ENCODE measurements at regions not wholly inside any gene's neighbourhood (a gene's known extent, or its start where the extent isn't known, plus 50 kb on each side); places are given as distances from the start of the nearest gene placed in this dataset.

DNA sequence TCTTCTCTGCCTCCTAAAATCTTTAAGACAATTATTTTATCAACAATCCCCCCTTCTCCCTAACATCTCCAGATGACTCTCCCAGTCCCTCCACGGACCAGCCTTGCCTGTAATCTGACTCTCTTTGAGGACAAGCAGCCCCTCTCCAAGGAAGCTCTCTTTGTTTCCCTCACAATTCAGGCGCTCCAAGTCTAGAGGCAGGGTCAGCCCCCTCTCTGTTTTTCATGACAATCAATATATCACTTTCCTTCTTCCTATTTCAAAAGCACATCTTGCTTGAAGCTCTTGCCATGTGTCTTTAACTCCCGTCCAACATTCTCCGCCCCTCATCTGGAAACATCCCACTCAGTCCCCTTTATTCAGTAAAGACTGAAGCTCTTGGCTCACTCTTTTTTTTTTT lies 393.4 kb upstream of the SULF2 start:
- no peak overlapping the region for H3K4me3 ChIP-seq (replicated peaks in 1 of 3; ENCODE audit: insufficient read depth in 1 of 3, low read depth in 2 of 3, low read length in 3 of 3)
- H3K4me1 ChIP-seq (ENCODE audit: insufficient read depth, low read length) = peaks cover 20% of the 10 kb centered on the region
- DNase-seq (ENCODE audit: low spot score) = no peak
- no peaks in the 10 kb centered on the region for H3K79me2 ChIP-seq (ENCODE audit: insufficient read depth, low read length)
- no peak for TF ChIP-seq MAFF (IDR thresholded peaks at IDR 0.05; ENCODE audit: low read depth, low read length)
- TF ChIP-seq ISX (CRISPR knock-in tag; conservative IDR thresholded peaks at IDR 0.05) = no peak
- TF ChIP-seq, protein P1, sequence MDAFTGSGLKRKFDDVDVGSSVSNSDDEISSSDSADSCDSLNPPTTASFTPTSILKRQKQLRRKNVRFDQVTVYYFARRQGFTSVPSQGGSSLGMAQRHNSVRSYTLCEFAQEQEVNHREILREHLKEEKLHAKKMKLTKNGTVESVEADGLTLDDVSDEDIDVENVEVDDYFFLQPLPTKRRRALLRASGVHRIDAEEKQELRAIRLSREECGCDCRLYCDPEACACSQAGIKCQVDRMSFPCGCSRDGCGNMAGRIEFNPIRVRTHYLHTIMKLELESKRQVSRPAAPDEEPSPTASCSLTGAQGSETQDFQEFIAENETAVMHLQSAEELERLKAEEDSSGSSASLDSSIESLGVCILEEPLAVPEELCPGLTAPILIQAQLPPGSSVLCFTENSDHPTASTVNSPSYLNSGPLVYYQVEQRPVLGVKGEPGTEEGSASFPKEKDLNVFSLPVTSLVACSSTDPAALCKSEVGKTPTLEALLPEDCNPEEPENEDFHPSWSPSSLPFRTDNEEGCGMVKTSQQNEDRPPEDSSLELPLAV (CRISPR knock-in tag; conservative IDR thresholded peaks at IDR 0.05; ENCODE audit: low read depth) = no peak
- TF ChIP-seq, protein P2, sequence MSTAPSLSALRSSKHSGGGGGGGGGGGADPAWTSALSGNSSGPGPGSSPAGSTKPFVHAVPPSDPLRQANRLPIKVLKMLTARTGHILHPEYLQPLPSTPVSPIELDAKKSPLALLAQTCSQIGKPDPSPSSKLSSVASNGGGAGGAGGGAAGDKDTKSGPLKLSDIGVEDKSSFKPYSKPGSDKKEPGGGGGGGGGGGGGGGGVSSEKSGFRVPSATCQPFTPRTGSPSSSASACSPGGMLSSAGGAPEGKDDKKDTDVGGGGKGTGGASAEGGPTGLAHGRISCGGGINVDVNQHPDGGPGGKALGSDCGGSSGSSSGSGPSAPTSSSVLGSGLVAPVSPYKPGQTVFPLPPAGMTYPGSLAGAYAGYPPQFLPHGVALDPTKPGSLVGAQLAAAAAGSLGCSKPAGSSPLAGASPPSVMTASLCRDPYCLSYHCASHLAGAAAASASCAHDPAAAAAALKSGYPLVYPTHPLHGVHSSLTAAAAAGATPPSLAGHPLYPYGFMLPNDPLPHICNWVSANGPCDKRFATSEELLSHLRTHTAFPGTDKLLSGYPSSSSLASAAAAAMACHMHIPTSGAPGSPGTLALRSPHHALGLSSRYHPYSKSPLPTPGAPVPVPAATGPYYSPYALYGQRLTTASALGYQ (CRISPR knock-in tag; IDR thresholded peaks at IDR 0.05) = no peak
- TF ChIP-seq, protein P3, sequence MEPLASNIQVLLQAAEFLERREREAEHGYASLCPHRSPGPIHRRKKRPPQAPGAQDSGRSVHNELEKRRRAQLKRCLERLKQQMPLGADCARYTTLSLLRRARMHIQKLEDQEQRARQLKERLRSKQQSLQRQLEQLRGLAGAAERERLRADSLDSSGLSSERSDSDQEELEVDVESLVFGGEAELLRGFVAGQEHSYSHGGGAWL (CRISPR knock-in tag; IDR thresholded peaks at IDR 0.05) = no peak
- TF ChIP-seq, protein P4, sequence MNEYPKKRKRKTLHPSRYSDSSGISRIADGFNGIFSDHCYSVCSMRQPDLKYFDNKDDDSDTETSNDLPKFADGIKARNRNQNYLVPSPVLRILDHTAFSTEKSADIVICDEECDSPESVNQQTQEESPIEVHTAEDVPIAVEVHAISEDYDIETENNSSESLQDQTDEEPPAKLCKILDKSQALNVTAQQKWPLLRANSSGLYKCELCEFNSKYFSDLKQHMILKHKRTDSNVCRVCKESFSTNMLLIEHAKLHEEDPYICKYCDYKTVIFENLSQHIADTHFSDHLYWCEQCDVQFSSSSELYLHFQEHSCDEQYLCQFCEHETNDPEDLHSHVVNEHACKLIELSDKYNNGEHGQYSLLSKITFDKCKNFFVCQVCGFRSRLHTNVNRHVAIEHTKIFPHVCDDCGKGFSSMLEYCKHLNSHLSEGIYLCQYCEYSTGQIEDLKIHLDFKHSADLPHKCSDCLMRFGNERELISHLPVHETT (CRISPR knock-in tag; conservative IDR thresholded peaks at IDR 0.05) = no peak
- no peak for TF ChIP-seq RXRA (CRISPR knock-in tag; IDR thresholded peaks at IDR 0.05)
- no peak for TF ChIP-seq ZMAT3 (CRISPR knock-in tag; conservative IDR thresholded peaks at IDR 0.05)
- TF ChIP-seq, protein P5, sequence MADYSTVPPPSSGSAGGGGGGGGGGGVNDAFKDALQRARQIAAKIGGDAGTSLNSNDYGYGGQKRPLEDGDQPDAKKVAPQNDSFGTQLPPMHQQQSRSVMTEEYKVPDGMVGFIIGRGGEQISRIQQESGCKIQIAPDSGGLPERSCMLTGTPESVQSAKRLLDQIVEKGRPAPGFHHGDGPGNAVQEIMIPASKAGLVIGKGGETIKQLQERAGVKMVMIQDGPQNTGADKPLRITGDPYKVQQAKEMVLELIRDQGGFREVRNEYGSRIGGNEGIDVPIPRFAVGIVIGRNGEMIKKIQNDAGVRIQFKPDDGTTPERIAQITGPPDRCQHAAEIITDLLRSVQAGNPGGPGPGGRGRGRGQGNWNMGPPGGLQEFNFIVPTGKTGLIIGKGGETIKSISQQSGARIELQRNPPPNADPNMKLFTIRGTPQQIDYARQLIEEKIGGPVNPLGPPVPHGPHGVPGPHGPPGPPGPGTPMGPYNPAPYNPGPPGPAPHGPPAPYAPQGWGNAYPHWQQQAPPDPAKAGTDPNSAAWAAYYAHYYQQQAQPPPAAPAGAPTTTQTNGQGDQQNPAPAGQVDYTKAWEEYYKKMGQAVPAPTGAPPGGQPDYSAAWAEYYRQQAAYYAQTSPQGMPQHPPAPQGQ (CRISPR knock-in tag; IDR thresholded peaks at IDR 0.05; ENCODE audit: borderline replicate concordance) = no peak
- no TSS peak for BruUV-seq (replicated peaks)
- no peak overlapping the region for H2AFZ ChIP-seq (ENCODE audit: low read length)
- ChIA-PET POLR2A (no interaction called here), CTCF (ENCODE audit: low intra/inter-chr PET ratio, low total read pairs) (no interaction called here)
- 44% methylated on average over 4 of the region's 4 CpGs for WGBS (ENCODE audit: low lambda C conversion rate)
- H4K20me1 ChIP-seq (ENCODE audit: insufficient read depth, low read length) = no peaks in the 10 kb centered on the region
- H3K27me3 ChIP-seq (ENCODE audit: control insufficient read depth in 1 of 2, insufficient read depth in 2 of 2, low read length in 2 of 2) = peaks cover 4 to 41% of the 10 kb centered on the region in 2 experiments; a peak in 3 of 5 replicates
- no peak for ATAC-seq
- no peak for FAIRE-seq
- intact Hi-C loops (cut with micrococcal nuclease; ENCODE audit: unreplicated experiment) = no loop called here
- no peak overlapping the region for H3K4me2 ChIP-seq (ENCODE audit: low read depth, low read length)
- no peak overlapping the region for H3K27ac ChIP-seq (ENCODE audit: extremely low read length, insufficient read depth, low read length)
- no peak overlapping the region for H3K9ac ChIP-seq (ENCODE audit: insufficient read depth, low read depth, low read length)
- in situ Hi-C loops (cut with HindIII; ENCODE audit: extremely low pct_ligation_motif_present, low pct_unique_long_range_greater_than_20kb) = no loop called here
- H3K9me3 ChIP-seq (ENCODE audit: low read length) = no peaks in the 10 kb centered on the region
- no peaks in the 10 kb centered on the region for H3K36me3 ChIP-seq (replicated peaks in 1 of 2; ENCODE audit: control insufficient read depth in 1 of 2, insufficient read depth in 2 of 2, low read length in 2 of 2)
